GM23338 (cell line): ENCODE measurements at regions not wholly inside any gene's neighbourhood (a gene's known extent, or its start where the extent isn't known, plus 50 kb on each side); places are given as distances from the start of the nearest gene placed in this dataset.

Experiments used
- ATAC-seq: fragments of 200-7000 bp; cut with Tn5 transposase; 3 replicates; pipeline ENCODE4 v1.9.1; 2020
- DNase-seq: peaks from one replicate; pipeline ENCODE4 v3.0.0-alpha.2; 2015; ENCODE audit warnings: low spot score
- H2AFZ ChIP-seq: fragments of 200-600 bp; sonication (generic); 2 replicates; pipeline ENCODE4 v1.8.0; 2016; ENCODE audit warnings: antibody characterized with exemption, mild to moderate bottlenecking, moderate library complexity
- H3F3A ChIP-seq: fragments of 200-600 bp; sonication (generic); replicated peaks from 2 replicates; pipeline ENCODE4 v1.8.0; 2017; ENCODE audit warnings: antibody characterized with exemption, mixed run types, low read depth
- H3K27ac ChIP-seq: fragments of 200-600 bp; sonication (generic); 2 replicates; pipeline ENCODE4 v1.6.1; 2016; ENCODE audit warnings: low read depth
- H3K27me3 ChIP-seq: fragments of 200-600 bp; sonication (generic); 2 replicates; pipeline ENCODE4 v1.8.0; 2016; ENCODE audit warnings: mild to moderate bottlenecking, mixed run types, moderate library complexity; ENCODE audit not compliant: insufficient read depth
- H3K36me3 ChIP-seq: fragments of 200-600 bp; sonication (generic); 2 replicates; pipeline ENCODE4 v1.8.0; 2016; ENCODE audit warnings: mild to moderate bottlenecking; ENCODE audit not compliant: insufficient read depth
- H3K4me1 ChIP-seq: fragments of 200-600 bp; sonication (generic); 2 replicates; pipeline ENCODE4 v1.8.0; 2016; ENCODE audit warnings: mild to moderate bottlenecking, moderate library complexity; ENCODE audit not compliant: insufficient read depth
- H3K4me2 ChIP-seq: fragments of 200-600 bp; sonication (generic); 2 replicates; pipeline ENCODE4 v1.7.1; 2017; ENCODE audit warnings: mixed run types
- H3K4me3 ChIP-seq: fragments of 200-600 bp; sonication (generic); 2 replicates; pipeline ENCODE4 v1.6.1; 2016; ENCODE audit warnings: mixed run types
- H3K79me2 ChIP-seq: fragments of 200-600 bp; sonication (generic); replicated peaks from 2 replicates; pipeline ENCODE4 v1.8.0; 2017; ENCODE audit warnings: mild to moderate bottlenecking; ENCODE audit not compliant: insufficient read depth
- H3K9me2 ChIP-seq: fragments of 200-600 bp; sonication (generic); 2 replicates; pipeline ENCODE4 v1.8.0; 2017; ENCODE audit not compliant: insufficient read depth
- H4K20me1 ChIP-seq: fragments of 200-600 bp; sonication (generic); replicated peaks from 2 replicates; pipeline ENCODE4 v1.8.0; 2017; ENCODE audit warnings: mild to moderate bottlenecking; ENCODE audit not compliant: insufficient read depth
- H3K27ac Mint-ChIP-seq: 2 replicates; pipeline ENCODE4 v1.8.0; 2020; ENCODE audit warnings: inconsistent platforms, mild to moderate bottlenecking, moderate library complexity, mixed read lengths
- H3K27me3 Mint-ChIP-seq: 3 replicates; pipeline ENCODE4 v1.8.0; 2022; ENCODE audit warnings: low read depth, mild to moderate bottlenecking, moderate library complexity, mixed read lengths, inconsistent platforms; ENCODE audit not compliant: insufficient read depth, poor library complexity
- H3K36me3 Mint-ChIP-seq: 3 replicates; pipeline ENCODE4 v1.8.0; 2021; ENCODE audit warnings: low read depth, mild to moderate bottlenecking, inconsistent platforms, moderate library complexity, mixed read lengths
- H3K4me1 Mint-ChIP-seq: 3 replicates; pipeline ENCODE4 v1.8.0; 2020; ENCODE audit warnings: mild to moderate bottlenecking, inconsistent platforms, mixed read lengths
- H3K4me3 Mint-ChIP-seq: 3 replicates; pipeline ENCODE4 v1.8.0; 2021; ENCODE audit warnings: moderate library complexity, mild to moderate bottlenecking, inconsistent platforms, mixed read lengths
- H3K9me3 Mint-ChIP-seq: 3 replicates; pipeline ENCODE4 v1.8.0; 2020; ENCODE audit warnings: moderate library complexity, mild to moderate bottlenecking, inconsistent platforms, mixed read lengths
- CREB1 ChIP-seq: fragments of 250-450 bp; sonication (Bioruptor Pico); IDR thresholded peaks from 2 replicates; pipeline ENCODE4 v1.5.0; 2020; ENCODE audit warnings: low read depth, mild to moderate bottlenecking, moderate library complexity
- EZH2 ChIP-seq: fragments of 200-600 bp; sonication (generic); IDR thresholded peaks from one replicate; pipeline ENCODE4 v1.8.0; 2017; ENCODE audit warnings: antibody characterized with exemption, mild to moderate bottlenecking, low read depth; ENCODE audit not compliant: unreplicated experiment
- EZH2phosphoT487 ChIP-seq: fragments of 200-600 bp; sonication (generic); IDR thresholded peaks from one replicate; pipeline ENCODE4 v1.8.1; 2018; ENCODE audit warnings: antibody characterized with exemption; ENCODE audit not compliant: unreplicated experiment
- JUNB ChIP-seq: IDR thresholded peaks from one replicate; pipeline ENCODE4 v1.6.1; 2016; ENCODE audit warnings: antibody characterized with exemption; ENCODE audit not compliant: unreplicated experiment
- POLR2AphosphoS5 ChIP-seq: IDR thresholded peaks from 2 replicates; pipeline ENCODE4 v1.6.1; 2016; ENCODE audit warnings: antibody characterized with exemption, low read depth
- STAT1 ChIP-seq: IDR thresholded peaks from one replicate; pipeline ENCODE4 v1.6.1; 2016; ENCODE audit warnings: antibody characterized with exemption; ENCODE audit not compliant: unreplicated experiment
- ZNF114 ChIP-seq: fragments of 250-450 bp; sonication (Bioruptor Pico); IDR thresholded peaks from 2 replicates; pipeline ENCODE4 v1.5.0; 2020; ENCODE audit warnings: mild to moderate bottlenecking, moderate library complexity
- ZNF331 ChIP-seq: fragments of 250-450 bp; sonication (Bioruptor Pico); IDR thresholded peaks from 2 replicates; pipeline ENCODE4 v1.5.0; 2020; ENCODE audit warnings: low read depth, mild to moderate bottlenecking, moderate library complexity
- TF ChIP-seq, protein P1 (sequence below), 2 experiments: fragments of 200-600 bp in 1 of 2; sonication (generic) in 1 of 2; conservative IDR thresholded peaks; 2 replicates each; pipeline versions ENCODE4 v1.5.1 to v1.6.1; 2016 to 2017; ENCODE audit warnings: antibody characterized with exemption in 2 of 2, low read depth in 2 of 2, mild to moderate bottlenecking in 2 of 2, moderate library complexity in 1 of 2
- TF ChIP-seq, protein P2 (sequence below): IDR thresholded peaks from 2 replicates; pipeline ENCODE4 v1.6.1; 2016; ENCODE audit warnings: antibody characterized with exemption
- TF ChIP-seq, protein P3 (sequence below): IDR thresholded peaks from one replicate; pipeline ENCODE4 v1.6.1; 2018; ENCODE audit warnings: antibody characterized with exemption; ENCODE audit not compliant: unreplicated experiment

GRCh38 chr3:64460141-64460730, 227.6 kb downstream of the ADAMTS9 start:
- DNase-seq (peak; percentile 35), ATAC-seq (no peak; the same call in 2 of the 3 replicates)
- no peaks in the 10 kb centered on the region for H3K27me3 Mint-ChIP-seq
- no peak overlapping the region for H3K4me3 ChIP-seq
- no peaks in the 10 kb centered on the region for H3K36me3 Mint-ChIP-seq
- H3F3A ChIP-seq = no peaks in the 10 kb centered on the region
- H3K79me2 ChIP-seq = no peaks in the 10 kb centered on the region
- peaks cover 39% of the 10 kb centered on the region for H3K4me1 Mint-ChIP-seq
- no peaks in the 10 kb centered on the region; the same call in 1 of the 2 replicates for H3K4me1 ChIP-seq
- no peaks in the 10 kb centered on the region for H3K27me3 ChIP-seq
- H3K9me2 ChIP-seq = no peaks in the 10 kb centered on the region
- no peak overlapping the region for H3K27ac ChIP-seq
- no peak overlapping the region for H3K4me3 Mint-ChIP-seq
- TF ChIP-seq EZH2phosphoT487 (no peak), POLR2AphosphoS5 (no peak)
- no peak overlapping the region for H2AFZ ChIP-seq
- no peaks in the 10 kb centered on the region for H3K36me3 ChIP-seq
- no peaks in the 10 kb centered on the region for H4K20me1 ChIP-seq
- H3K9me3 Mint-ChIP-seq = no peaks in the 10 kb centered on the region
- H3K4me2 ChIP-seq = no peak overlapping the region
- no peak overlapping the region for H3K27ac Mint-ChIP-seq

- no peak overlapping the region for H3K27ac ChIP-seq
- H3K9me2 ChIP-seq = no peaks in the 10 kb centered on the region
- H3K27ac Mint-ChIP-seq = no peak overlapping the region
- no peak for DNase-seq
- H3K4me3 ChIP-seq = no peak overlapping the region
- no peak overlapping the region for H3K4me2 ChIP-seq
- H3F3A ChIP-seq = no peaks in the 10 kb centered on the region
- H4K20me1 ChIP-seq = no peaks in the 10 kb centered on the region
- no peaks in the 10 kb centered on the region for H3K9me3 Mint-ChIP-seq
- H3K36me3 ChIP-seq = no peaks in the 10 kb centered on the region
- H3K4me1 Mint-ChIP-seq = peaks cover 34% of the 10 kb centered on the region
- H2AFZ ChIP-seq = no peak overlapping the region
- H3K27me3 ChIP-seq = no peaks in the 10 kb centered on the region
- H3K4me1 ChIP-seq = no peaks in the 10 kb centered on the region; the same call in 1 of the 2 replicates
- no peak overlapping the region for H3K4me3 Mint-ChIP-seq
- H3K27me3 Mint-ChIP-seq = no peaks in the 10 kb centered on the region
- no peaks in the 10 kb centered on the region for H3K79me2 ChIP-seq
- ATAC-seq = no peak
- no peaks in the 10 kb centered on the region for H3K36me3 Mint-ChIP-seq
- TF ChIP-seq ZNF114 (CRISPR knock-in tag) = no peak
- TF ChIP-seq, protein P1, sequence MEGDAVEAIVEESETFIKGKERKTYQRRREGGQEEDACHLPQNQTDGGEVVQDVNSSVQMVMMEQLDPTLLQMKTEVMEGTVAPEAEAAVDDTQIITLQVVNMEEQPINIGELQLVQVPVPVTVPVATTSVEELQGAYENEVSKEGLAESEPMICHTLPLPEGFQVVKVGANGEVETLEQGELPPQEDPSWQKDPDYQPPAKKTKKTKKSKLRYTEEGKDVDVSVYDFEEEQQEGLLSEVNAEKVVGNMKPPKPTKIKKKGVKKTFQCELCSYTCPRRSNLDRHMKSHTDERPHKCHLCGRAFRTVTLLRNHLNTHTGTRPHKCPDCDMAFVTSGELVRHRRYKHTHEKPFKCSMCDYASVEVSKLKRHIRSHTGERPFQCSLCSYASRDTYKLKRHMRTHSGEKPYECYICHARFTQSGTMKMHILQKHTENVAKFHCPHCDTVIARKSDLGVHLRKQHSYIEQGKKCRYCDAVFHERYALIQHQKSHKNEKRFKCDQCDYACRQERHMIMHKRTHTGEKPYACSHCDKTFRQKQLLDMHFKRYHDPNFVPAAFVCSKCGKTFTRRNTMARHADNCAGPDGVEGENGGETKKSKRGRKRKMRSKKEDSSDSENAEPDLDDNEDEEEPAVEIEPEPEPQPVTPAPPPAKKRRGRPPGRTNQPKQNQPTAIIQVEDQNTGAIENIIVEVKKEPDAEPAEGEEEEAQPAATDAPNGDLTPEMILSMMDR (conservative IDR thresholded peaks at IDR 0.05; ENCODE audit: low read depth in 2 of 2) = no peak
- no peak for TF ChIP-seq EZH2phosphoT487
- no peak for TF ChIP-seq JUNB
- TF ChIP-seq, protein P2, sequence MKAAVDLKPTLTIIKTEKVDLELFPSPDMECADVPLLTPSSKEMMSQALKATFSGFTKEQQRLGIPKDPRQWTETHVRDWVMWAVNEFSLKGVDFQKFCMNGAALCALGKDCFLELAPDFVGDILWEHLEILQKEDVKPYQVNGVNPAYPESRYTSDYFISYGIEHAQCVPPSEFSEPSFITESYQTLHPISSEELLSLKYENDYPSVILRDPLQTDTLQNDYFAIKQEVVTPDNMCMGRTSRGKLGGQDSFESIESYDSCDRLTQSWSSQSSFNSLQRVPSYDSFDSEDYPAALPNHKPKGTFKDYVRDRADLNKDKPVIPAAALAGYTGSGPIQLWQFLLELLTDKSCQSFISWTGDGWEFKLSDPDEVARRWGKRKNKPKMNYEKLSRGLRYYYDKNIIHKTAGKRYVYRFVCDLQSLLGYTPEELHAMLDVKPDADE = no peak
- TF ChIP-seq, protein P3, sequence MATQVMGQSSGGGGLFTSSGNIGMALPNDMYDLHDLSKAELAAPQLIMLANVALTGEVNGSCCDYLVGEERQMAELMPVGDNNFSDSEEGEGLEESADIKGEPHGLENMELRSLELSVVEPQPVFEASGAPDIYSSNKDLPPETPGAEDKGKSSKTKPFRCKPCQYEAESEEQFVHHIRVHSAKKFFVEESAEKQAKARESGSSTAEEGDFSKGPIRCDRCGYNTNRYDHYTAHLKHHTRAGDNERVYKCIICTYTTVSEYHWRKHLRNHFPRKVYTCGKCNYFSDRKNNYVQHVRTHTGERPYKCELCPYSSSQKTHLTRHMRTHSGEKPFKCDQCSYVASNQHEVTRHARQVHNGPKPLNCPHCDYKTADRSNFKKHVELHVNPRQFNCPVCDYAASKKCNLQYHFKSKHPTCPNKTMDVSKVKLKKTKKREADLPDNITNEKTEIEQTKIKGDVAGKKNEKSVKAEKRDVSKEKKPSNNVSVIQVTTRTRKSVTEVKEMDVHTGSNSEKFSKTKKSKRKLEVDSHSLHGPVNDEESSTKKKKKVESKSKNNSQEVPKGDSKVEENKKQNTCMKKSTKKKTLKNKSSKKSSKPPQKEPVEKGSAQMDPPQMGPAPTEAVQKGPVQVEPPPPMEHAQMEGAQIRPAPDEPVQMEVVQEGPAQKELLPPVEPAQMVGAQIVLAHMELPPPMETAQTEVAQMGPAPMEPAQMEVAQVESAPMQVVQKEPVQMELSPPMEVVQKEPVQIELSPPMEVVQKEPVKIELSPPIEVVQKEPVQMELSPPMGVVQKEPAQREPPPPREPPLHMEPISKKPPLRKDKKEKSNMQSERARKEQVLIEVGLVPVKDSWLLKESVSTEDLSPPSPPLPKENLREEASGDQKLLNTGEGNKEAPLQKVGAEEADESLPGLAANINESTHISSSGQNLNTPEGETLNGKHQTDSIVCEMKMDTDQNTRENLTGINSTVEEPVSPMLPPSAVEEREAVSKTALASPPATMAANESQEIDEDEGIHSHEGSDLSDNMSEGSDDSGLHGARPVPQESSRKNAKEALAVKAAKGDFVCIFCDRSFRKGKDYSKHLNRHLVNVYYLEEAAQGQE = no peak
- TF ChIP-seq EZH2 = no peak
- TF ChIP-seq ZNF331 (CRISPR knock-in tag) = no peak
- TF ChIP-seq POLR2AphosphoS5 = no peak
- TF ChIP-seq CREB1 (CRISPR knock-in tag) = no peak
- TF ChIP-seq STAT1 = no peak
These were observed 228.1 kb downstream of the ADAMTS9 start for GRCh38 chr3:64459711-64460110.
